A549 (cell line): ENCODE measurements at regions not wholly inside any gene's neighbourhood (a gene's known extent, or its start where the extent isn't known, plus 50 kb on each side); places are given as distances from the start of the nearest gene placed in this dataset.

ENCODE experiments used
- NR3C1 ChIP-seq: fragments of >200 bp; sonication (Bioruptor Twin); formaldehyde crosslinking; IDR thresholded peaks from 3 replicates; pipeline ENCODE4 v1.6.1; 2017
- POLR2A ChIP-seq: IDR thresholded peaks from 2 replicates; pipeline ENCODE4 v1.6.1; 2012; ENCODE audit warnings: mild to moderate bottlenecking, low read length
- TF ChIP-seq, protein P1 (sequence below): fragments of 450-650 bp; IDR thresholded peaks from 2 replicates; pipeline ENCODE4 v1.6.1; 2014; ENCODE audit warnings: antibody characterized with exemption
- TF ChIP-seq, protein P2 (sequence below): fragments of >200 bp; sonication (Bioruptor Twin); formaldehyde crosslinking; IDR thresholded peaks from 3 replicates; pipeline ENCODE4 v1.5.1; 2016
- TF ChIP-seq, protein P3 (sequence below): IDR thresholded peaks from 2 replicates; pipeline ENCODE4 v1.6.1; 2012

DNA sequence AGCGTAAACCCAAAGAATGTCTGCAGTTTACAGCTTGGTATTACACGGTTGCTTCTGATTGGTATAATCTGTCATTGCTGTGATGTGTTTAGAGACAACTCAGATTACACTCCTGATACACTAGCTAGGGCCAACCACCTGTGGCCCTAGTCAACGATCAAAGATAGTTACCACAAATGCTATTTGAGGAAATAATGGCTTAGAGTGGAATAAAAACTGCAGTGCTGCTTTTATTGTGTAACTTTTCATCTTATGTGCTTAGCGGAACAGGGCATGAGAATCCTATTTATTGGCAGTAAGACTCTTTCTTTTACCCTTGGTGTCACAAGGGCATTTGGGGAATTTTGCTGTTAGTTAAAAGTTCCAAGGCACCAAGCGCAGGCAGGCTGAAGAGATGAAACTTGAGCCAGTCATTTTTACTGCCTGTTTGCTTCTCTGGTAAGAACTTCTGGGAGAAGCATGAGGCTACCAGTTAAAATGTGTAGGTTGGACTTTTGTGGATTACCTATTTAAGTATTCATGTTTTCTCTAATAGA is 363.3 kb downstream of the KCNRG start:
- TF ChIP-seq, protein P1, sequence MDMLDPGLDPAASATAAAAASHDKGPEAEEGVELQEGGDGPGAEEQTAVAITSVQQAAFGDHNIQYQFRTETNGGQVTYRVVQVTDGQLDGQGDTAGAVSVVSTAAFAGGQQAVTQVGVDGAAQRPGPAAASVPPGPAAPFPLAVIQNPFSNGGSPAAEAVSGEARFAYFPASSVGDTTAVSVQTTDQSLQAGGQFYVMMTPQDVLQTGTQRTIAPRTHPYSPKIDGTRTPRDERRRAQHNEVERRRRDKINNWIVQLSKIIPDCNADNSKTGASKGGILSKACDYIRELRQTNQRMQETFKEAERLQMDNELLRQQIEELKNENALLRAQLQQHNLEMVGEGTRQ = no peak
- TF ChIP-seq NR3C1 (no peak), POLR2A (no peak)
- TF ChIP-seq, protein P2, sequence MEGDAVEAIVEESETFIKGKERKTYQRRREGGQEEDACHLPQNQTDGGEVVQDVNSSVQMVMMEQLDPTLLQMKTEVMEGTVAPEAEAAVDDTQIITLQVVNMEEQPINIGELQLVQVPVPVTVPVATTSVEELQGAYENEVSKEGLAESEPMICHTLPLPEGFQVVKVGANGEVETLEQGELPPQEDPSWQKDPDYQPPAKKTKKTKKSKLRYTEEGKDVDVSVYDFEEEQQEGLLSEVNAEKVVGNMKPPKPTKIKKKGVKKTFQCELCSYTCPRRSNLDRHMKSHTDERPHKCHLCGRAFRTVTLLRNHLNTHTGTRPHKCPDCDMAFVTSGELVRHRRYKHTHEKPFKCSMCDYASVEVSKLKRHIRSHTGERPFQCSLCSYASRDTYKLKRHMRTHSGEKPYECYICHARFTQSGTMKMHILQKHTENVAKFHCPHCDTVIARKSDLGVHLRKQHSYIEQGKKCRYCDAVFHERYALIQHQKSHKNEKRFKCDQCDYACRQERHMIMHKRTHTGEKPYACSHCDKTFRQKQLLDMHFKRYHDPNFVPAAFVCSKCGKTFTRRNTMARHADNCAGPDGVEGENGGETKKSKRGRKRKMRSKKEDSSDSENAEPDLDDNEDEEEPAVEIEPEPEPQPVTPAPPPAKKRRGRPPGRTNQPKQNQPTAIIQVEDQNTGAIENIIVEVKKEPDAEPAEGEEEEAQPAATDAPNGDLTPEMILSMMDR = no peak
- TF ChIP-seq, protein P3, sequence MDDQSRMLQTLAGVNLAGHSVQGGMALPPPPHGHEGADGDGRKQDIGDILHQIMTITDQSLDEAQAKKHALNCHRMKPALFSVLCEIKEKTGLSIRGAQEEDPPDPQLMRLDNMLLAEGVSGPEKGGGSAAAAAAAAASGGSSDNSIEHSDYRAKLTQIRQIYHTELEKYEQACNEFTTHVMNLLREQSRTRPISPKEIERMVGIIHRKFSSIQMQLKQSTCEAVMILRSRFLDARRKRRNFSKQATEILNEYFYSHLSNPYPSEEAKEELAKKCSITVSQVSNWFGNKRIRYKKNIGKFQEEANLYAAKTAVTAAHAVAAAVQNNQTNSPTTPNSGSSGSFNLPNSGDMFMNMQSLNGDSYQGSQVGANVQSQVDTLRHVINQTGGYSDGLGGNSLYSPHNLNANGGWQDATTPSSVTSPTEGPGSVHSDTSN = no peak
